Fibroblast of the aortic adventitia (primary cell): ENCODE measurements at regions not wholly inside any gene's neighbourhood (a gene's known extent, or its start where the extent isn't known, plus 50 kb on each side); places are given as distances from the start of the nearest gene placed in this dataset.

Experiments used
- DNase-seq: peaks from one replicate; pipeline ENCODE4 v3.0.0-alpha.2; 2010; ENCODE audit warnings: low read depth
- H3K4me3 ChIP-seq: 2 replicates; pipeline ENCODE4 v1.5.1; 2011; ENCODE audit warnings: low read depth, mild to moderate bottlenecking, control low read depth, low read length, moderate library complexity
- TF ChIP-seq, protein P1 (sequence below): IDR thresholded peaks from 2 replicates; pipeline ENCODE4 v1.5.1; 2011; ENCODE audit warnings: mild to moderate bottlenecking, low read length, control low read depth, inconsistent platforms; ENCODE audit not compliant: insufficient read depth

GRCh38 chr3:127472506-127472905 lies 118.0 kb downstream of the TPRA1 start:
- DNase-seq: no peak
- TF ChIP-seq, protein P1, sequence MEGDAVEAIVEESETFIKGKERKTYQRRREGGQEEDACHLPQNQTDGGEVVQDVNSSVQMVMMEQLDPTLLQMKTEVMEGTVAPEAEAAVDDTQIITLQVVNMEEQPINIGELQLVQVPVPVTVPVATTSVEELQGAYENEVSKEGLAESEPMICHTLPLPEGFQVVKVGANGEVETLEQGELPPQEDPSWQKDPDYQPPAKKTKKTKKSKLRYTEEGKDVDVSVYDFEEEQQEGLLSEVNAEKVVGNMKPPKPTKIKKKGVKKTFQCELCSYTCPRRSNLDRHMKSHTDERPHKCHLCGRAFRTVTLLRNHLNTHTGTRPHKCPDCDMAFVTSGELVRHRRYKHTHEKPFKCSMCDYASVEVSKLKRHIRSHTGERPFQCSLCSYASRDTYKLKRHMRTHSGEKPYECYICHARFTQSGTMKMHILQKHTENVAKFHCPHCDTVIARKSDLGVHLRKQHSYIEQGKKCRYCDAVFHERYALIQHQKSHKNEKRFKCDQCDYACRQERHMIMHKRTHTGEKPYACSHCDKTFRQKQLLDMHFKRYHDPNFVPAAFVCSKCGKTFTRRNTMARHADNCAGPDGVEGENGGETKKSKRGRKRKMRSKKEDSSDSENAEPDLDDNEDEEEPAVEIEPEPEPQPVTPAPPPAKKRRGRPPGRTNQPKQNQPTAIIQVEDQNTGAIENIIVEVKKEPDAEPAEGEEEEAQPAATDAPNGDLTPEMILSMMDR: no peak
- H3K4me3 ChIP-seq: no peak overlapping the region

DNA sequence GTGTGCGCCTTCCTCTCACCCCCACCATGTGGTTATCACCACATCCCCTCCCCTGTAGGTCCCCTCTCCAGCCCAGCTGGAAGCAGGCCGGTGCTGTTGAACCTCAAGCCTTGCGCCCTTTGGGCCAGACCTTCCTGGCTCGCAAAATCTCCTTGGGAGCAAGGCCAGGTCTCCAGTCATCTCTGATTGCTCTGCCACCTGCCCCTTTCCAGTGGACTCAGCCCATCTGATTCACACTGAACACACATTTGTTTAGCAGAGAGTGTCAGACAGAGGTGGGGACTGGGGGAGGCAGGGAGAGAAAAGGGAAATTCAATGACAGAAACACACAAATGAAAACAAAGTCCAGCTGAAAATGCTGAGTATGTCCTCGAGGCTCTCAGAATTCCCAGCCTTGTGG lies 119.4 kb downstream of the TPRA1 start:
- DNase-seq: no peak
- H3K4me3 ChIP-seq: no peak overlapping the region
- TF ChIP-seq, protein P1: no peak

DNA sequence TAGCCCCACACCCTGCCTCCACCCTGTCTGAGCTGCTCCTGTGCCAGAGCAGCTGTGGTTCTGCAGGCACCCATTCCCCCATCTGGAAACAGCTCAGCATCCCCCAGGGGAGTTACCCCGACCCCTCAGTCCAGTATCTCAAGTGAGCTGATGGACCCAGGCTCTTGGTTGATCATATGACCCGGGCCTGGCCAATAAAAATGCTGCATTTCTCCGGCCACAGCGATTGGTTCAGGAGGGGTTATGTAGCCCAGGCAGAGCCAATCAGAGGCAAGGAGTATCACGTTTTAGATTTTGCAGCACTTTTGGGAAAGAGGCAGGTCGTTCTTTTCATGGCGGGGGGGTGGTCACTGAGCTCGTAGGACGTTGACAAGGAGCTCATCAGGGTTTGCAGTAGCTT lies 120.8 kb downstream of the TPRA1 start:
- DNase-seq: no peak
- TF ChIP-seq, protein P1: no peak
- H3K4me3 ChIP-seq: no peak overlapping the region

- DNase-seq: no peak
- H3K4me3 ChIP-seq: no peak overlapping the region
- TF ChIP-seq, protein P1: no peak
These were observed 123.1 kb downstream of the TPRA1 start for GRCh38 chr3:127467391-127467790.

DNA sequence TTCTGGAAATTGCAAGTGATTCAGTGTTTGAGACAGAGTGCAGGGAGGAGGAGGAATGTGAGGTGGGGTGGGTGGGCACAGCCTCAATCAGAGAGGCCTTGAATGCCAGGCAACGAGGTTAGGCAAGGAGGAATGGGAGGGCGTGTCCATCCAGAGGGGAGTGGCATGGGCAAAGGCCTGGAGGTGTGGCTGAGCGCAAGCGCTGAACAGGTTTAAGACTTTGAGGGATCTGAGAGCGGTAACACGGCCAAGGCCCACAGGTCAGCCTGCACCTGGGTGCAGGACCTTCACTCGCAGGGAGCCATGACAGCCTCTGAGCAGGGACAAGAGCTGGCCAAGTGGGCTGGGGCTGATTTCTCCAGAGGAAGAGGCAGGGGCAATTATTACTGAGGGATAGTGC lies 125.9 kb downstream of the TPRA1 start:
- TF ChIP-seq, protein P1: no peak
- DNase-seq: no peak
- no peak overlapping the region for H3K4me3 ChIP-seq

- no peak overlapping the region for H3K4me3 ChIP-seq
- TF ChIP-seq, protein P1: no peak
- DNase-seq: no peak
These were observed 128.3 kb downstream of the TPRA1 start for GRCh38 chr3:127462111-127462655.

DNA sequence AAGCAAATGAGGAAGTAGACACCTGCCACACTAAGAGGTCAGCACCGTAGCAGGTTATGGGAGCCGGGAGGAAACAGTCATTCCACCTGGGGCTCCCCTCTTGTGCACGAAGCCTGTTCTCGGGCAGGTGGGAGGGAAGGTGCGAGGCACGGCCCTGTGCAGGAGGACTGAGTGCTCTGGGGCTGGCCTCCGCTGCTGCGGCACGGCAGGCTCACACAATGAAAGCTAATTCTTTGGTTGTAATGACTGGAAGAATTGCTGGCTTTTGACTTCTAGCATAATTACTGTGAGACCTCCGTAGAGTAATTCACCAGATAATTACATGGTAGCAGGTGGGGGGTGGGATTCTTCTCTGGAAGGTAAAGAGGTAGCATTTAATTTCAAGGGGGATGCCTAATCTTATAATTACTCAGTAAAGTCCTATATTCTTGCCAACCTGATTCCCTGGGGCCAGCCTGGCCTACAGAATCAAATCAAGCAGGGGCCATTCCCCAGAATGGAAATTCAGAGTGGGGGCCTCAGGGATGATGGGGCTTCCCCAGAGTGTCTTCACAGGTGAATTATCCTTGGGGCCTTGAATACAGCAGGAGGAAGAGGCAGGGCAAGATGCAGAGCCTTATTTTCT lies 129.1 kb downstream of the TPRA1 start:
- no peak for DNase-seq
- TF ChIP-seq, protein P1: no peak
- H3K4me3 ChIP-seq: no peak overlapping the region
